DMS53 treated with DMSO at 0.1 percent for 48 hours (cell line): ENCODE measurements at regions not wholly inside any gene's neighbourhood (a gene's known extent, or its start where the extent isn't known, plus 50 kb on each side); places are given as distances from the start of the nearest gene placed in this dataset.

Experiments
- DNase-seq: peaks from one replicate; lab custom pipeline; 2025; ENCODE audit not compliant: unreplicated experiment; lab: John Stamatoyannopoulos, UW

DNA sequence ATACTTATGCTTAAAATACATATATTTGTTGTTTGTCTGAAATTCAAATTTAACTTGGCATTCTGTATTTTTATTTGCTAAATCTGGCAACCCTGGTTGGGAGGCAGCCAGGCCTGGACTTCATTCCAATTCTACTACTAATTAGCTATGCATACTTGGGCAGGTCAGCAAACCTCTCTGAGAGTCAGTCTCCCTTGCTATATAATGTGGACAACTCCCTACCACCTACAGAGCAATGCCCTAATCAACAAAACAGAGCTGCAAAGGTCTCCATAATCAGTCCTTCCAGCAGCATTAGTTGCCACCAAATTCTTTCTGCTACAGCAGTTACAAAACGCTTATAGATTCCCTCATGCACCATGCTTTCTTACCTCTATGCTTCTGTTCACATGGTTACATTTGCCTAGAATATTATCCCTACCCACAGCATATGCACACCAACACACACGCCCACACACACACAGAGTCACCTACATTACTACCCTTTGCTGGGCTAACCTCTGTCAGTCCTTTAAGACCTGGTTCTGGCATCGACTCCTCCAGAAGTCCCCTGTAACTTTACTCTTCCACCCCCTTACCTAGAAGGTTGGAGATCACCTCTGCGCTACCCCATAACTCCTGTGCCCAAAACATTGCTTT lies 188.7 kb downstream of the FGFR2 start:
- no peak for DNase-seq

DNA sequence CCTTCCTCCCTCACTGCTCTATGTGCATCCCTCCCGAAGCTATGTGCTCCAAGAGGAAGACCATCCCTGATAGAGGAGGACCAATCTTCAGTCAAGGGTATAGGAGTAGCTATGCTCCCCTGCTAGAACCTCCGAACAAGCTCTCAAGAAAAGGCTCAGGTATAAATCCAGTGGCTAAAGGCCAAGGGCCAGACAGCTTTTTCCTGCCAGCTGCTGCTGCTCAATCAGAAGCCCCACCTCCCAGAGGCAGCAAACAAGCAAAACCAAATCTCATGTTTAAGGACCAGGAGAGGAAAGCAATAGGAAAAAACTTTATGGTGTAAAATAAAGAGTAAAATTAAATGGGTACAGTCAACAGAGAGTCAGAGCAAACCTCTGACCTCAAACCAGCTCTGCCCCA lies 187.2 kb downstream of the FGFR2 start:
- no peak for DNase-seq

DNA sequence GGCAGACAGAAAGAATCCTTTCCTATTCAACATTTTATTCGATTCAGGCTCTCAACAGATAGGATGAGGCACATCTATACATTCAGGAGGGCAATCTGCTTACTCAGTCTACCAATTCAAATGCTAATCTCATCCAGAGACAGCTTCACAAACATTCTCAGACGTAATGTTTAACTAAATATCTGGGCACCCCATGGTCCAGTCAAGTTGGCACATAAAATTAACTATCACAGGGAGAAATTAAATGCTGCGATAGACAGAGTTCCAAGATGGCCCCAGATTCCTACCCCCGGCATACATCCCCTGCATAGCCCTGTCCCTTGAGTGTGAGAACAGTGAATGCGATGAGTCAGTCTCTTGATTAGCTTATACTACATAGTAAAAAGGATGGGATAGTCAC lies 184.3 kb downstream of the FGFR2 start:
- no peak for DNase-seq

DNA sequence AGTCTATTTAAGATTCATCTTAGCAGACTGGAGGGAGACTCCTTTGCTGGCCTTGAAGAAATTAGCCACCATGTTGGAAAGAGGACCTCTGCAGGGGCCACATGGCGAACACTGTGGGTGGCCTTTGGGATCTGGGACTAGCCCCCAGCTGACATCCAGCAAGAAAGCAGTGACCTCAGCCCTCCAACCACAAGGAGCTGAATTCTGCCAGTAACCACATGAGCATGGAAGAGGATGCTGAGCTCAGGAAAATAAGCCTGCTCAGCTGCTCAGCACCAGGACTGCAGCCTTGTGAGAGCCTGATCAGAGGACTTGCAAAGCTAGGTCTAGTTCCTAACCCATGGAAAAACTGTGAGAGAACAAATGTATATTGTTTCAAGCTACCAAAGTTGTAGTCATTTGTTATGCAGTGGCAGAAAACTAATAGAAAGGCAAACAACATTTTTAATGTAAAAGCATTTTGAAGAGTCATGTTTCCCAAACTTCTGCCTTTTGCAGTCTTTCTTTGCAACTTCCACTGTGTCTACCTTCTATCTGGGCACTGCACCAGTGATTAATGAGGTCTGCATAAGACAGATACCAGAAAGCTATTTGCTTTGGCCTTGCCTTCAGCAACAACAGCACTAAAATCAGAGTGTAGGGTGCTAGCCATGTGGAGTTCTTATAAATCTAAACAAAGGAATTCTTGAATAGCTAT lies 183.7 kb downstream of the FGFR2 start:
- no peak for DNase-seq

DNA sequence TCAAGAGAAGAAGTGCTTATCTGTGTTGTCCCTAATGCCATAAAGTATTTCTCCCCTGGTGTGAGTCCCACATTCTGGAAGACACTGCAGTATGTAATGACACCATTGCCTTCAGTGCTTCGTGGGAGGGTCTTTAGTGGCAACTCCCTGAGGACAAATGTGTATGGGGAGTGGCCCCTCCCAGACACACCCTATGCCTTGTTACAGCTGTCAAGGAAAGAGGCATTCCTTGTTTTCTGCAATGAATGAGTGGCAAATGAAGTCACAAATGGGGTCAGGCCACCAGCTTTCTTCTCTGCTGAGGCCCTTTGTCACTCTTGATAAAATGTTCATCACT lies 183.2 kb downstream of the FGFR2 start:
- no peak for DNase-seq

DNA sequence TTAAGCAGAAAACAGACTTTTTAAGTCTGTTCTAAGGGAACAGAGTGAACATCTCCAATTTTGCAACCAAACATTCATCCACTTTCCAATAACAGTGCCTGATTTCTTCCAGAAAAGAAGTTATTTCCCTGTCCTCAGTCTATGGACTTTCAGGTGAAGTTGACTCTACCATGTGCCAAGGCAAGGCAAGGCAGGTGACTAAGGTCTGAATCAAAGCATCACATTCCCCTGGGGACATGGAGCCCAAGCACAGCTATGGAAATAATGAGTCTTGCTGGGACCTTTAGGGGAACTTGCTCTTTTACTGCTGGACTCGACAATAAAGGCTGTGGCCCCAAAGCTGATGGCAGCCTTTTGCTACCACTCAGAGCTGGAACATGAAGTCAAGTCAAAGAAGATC lies 182.2 kb downstream of the FGFR2 start:
- no peak for DNase-seq

DNA sequence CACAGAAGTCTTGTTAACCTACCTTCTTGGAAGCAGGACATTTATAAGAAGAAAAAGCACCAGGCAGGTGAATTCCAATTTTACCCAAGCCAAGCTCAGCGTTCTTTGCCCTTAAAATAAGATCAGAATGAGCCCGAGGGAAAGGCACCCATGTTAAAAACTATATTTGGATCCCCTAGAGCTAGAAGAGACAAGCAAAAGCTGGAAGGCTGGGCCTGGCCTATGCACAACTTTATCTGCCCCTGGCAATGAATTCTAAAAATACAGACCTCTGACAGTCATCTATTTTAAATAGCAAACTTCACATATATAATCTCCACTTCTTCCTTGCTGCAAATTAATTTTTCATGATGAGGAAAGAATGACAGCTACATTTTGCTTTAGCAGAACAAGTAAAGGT lies 180.9 kb downstream of the FGFR2 start:
- DNase-seq = no peak

DNA sequence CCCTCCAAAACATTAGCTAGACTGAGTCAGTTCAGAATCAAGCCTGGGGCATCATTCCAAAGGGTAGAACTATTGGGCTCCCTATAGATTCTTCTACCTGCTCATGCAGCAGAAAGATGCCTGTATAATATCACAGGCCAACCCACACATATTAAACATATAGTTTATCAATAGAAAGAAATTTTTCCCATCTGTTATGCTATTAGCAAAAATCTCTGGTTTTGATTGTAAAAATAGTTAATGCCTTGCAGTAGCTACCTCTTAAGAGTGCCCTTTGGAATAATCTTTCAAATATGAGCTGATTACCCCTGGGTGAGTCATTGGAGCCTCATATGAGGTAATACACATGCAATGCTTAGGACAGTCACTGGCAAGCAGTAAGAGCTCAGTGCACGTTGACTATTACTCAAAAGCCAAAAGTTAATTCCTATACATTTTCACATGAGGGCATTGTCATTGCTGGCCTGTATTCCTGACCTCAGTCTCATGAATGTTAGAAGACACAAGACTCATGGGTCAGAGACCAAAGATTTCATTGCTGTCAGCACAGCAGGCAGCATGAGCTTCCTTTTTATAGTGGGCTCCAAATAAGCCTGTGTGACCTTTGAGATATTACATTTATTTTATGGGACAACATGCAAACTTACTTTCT lies 180.0 kb downstream of the FGFR2 start:
- DNase-seq = no peak

DNA sequence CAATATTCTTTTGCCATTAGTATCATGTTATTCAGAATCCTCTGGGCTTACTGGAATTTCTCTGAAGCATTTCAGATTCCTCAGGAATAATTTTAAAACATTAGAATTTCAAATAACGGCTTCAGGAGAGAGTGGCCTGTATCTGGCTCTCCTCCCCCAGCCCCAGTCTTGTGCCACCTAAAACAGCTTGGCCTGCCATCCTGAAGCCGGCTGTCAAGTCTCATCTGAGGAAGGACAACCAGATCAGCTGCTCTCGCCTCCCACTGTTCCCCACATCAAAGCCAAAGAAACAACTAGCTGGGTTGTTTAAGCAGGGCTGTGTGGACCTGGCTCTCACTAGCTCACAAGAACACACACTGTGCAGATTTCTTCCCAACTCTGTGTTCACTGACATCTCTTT lies 178.2 kb downstream of the FGFR2 start:
- no peak for DNase-seq

DNA sequence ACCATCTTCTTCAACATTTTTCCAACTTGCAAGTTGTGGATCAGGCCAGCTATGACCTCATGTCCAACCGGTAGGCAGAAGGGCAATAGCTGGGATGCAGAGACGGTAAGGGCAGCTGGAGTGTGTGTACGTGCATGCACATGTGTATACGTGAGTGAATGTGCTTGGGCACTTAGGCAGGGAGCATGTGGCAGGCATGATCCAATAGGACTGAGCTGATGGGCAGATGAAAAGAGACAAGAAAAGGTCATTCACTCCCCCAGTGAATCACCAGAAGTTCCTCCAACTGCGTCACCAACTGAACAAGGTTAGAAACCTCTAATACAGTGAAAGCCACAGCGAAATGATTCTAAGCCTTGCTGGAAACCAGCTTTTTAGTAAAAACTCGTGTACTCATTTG lies 176.1 kb downstream of the FGFR2 start:
- DNase-seq = no peak

DNA sequence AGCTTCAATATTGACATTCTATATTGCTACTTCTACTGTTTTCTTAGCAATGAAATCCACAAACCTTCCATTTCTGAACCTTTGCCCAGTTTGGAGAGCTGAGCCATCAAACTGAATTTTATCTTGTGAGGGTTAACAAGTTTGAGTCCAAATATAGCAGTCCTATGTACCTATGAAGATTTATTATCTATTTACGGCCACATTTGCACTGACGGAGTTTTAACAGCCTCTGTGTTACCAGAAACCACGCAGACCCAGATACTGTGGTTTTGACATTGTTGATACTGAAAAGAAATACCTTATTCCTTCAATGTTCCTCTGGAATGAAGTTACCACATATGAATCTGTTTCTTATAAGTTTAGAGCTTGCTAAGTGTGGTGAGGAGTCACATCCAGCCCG lies 172.6 kb downstream of the FGFR2 start:
- no peak for DNase-seq

DNA sequence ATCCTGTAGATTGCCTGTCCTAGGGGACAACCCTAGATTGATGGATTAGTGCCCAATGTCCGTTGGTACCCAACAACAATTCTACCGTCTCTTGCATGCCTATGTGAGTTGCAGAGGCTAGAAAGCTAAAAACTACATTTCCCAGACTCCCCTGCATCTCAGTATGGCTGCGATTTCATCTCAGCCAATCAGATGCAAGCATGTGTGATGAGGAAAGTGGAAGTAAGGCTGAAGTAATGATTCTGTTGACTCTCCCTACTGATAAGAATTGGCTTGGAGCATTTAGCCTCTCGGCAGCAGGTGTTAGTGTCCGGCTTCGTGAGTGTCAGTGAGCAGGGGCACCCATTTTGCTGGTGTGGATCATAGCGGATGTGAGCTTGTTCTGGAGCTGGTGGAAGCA lies 171.9 kb downstream of the FGFR2 start:
- DNase-seq = no peak
